NOMO-1 (cell line): ENCODE measurements at regions not wholly inside any gene's neighbourhood (a gene's known extent, or its start where the extent isn't known, plus 50 kb on each side); places are given as distances from the start of the nearest gene placed in this dataset.
"Not testable (repeated sequence)": the region's sequence is repeated elsewhere in the genome, so short reads cannot be mapped to it uniquely, and the experiment has no call there.

Experiments used
- DNase-seq, 2 experiments: peaks; one replicate each; lab custom pipeline; 2025; ENCODE audit not compliant: unreplicated experiment in 2 of 2; lab: John Stamatoyannopoulos, UW

GRCh38 chr18:65671621-65672415, 79.0 kb upstream of the CDH7 start:
- no peak for DNase-seq

- DNase-seq = not testable (repeated sequence)
Observed at GRCh38 chr18:65670145-65670544, 80.7 kb upstream of the CDH7 start.

GRCh38 chr18:65661391-65661790, 89.4 kb upstream of the CDH7 start:
- no peak for DNase-seq

- no peak for DNase-seq
Observed at GRCh38 chr18:65659912-65660311, 90.9 kb upstream of the CDH7 start.

GRCh38 chr18:65659312-65659711, 91.5 kb upstream of the CDH7 start:
- no peak for DNase-seq

GRCh38 chr18:65651192-65651591, 99.6 kb upstream of the CDH7 start:
- DNase-seq = no peak

GRCh38 chr18:65632236-65632635, 118.6 kb upstream of the CDH7 start:
- DNase-seq = no peak

GRCh38 chr18:65631766-65632165, 119.0 kb upstream of the CDH7 start:
- DNase-seq = no peak

GRCh38 chr18:65628390-65628789, 122.4 kb upstream of the CDH7 start:
- no peak for DNase-seq

- DNase-seq = no peak
Observed at GRCh38 chr18:65623676-65624075, 127.1 kb upstream of the CDH7 start.

- DNase-seq = no peak
Observed at GRCh38 chr18:65622436-65622835, 128.4 kb upstream of the CDH7 start.

GRCh38 chr18:65620076-65620696, 130.6 kb upstream of the CDH7 start:
- no peak for DNase-seq

GRCh38 chr18:65610939-65611338, 139.9 kb upstream of the CDH7 start:
- DNase-seq = no peak

- DNase-seq = no peak
Observed at GRCh38 chr18:65608471-65608870, 142.3 kb upstream of the CDH7 start.

- DNase-seq = no peak
Observed at GRCh38 chr18:65607161-65607560, 143.7 kb upstream of the CDH7 start.

- no peak for DNase-seq
Observed at GRCh38 chr18:65606551-65607130, 144.2 kb upstream of the CDH7 start.

GRCh38 chr18:65605352-65605751, 145.5 kb upstream of the CDH7 start:
- DNase-seq = not testable (repeated sequence)

GRCh38 chr18:65601775-65602174, 149.0 kb upstream of the CDH7 start:
- DNase-seq = no peak

GRCh38 chr18:65592435-65592834, 158.4 kb upstream of the CDH7 start:
- DNase-seq = no peak

GRCh38 chr18:65587491-65587890, 163.3 kb upstream of the CDH7 start:
- DNase-seq = no peak

GRCh38 chr18:65582094-65582493, 168.7 kb upstream of the CDH7 start:
- DNase-seq = not testable (repeated sequence)

GRCh38 chr18:65568866-65569265, 181.9 kb upstream of the CDH7 start:
- DNase-seq = no peak
